DOHH2 (cell line): ENCODE measurements at regions not wholly inside any gene's neighbourhood (a gene's known extent, or its start where the extent isn't known, plus 50 kb on each side); places are given as distances from the start of the nearest gene placed in this dataset.

Experiments
- H3F3A ChIP-seq: fragments of 200-600 bp; sonication (generic), shearing (Covaris generic); 2 replicates; pipeline ENCODE4 v1.6.0; 2016; ENCODE audit warnings: antibody characterized with exemption, mild to moderate bottlenecking; ENCODE audit not compliant: control insufficient read depth, insufficient read depth
- H3K27ac ChIP-seq: fragments of 200-600 bp; sonication (generic); 2 replicates; pipeline ENCODE4 v1.5.1; 2014; ENCODE audit warnings: low read depth, mild to moderate bottlenecking, low read length, moderate library complexity
- H3K27me3 ChIP-seq: fragments of 200-600 bp; sonication (generic); 2 replicates; pipeline ENCODE4 v1.6.1; 2014; ENCODE audit warnings: mild to moderate bottlenecking, low read length, mixed read lengths; ENCODE audit not compliant: control insufficient read depth
- H3K36me3 ChIP-seq: fragments of 200-600 bp; sonication (generic); 2 replicates; pipeline ENCODE4 v1.6.1; 2014; ENCODE audit warnings: mild to moderate bottlenecking, low read length, moderate library complexity, mixed read lengths; ENCODE audit not compliant: control insufficient read depth
- H3K4me1 ChIP-seq: fragments of 200-600 bp; sonication (generic); 2 replicates; pipeline ENCODE4 v1.6.1; 2014; ENCODE audit warnings: mild to moderate bottlenecking, low read length, mixed read lengths; ENCODE audit not compliant: control insufficient read depth
- H3K4me2 ChIP-seq: fragments of 200-600 bp; sonication (generic); 2 replicates; pipeline ENCODE4 v1.6.0; 2014; ENCODE audit warnings: mild to moderate bottlenecking, low read length, moderate library complexity
- H3K4me3 ChIP-seq: fragments of 200-600 bp; sonication (generic); 2 replicates; pipeline ENCODE4 v1.5.1; 2014; ENCODE audit warnings: mild to moderate bottlenecking, low read length, mixed read lengths
- H3K79me2 ChIP-seq: fragments of 200-600 bp; sonication (generic); 2 replicates; pipeline ENCODE4 v1.6.1; 2014; ENCODE audit warnings: mild to moderate bottlenecking, low read length, mixed read lengths; ENCODE audit not compliant: control insufficient read depth
- H3K9me2 ChIP-seq: fragments of 200-600 bp; sonication (generic); replicated peaks from 2 replicates; pipeline ENCODE4 v1.6.1; 2014; ENCODE audit warnings: mild to moderate bottlenecking, low read length, mixed read lengths; ENCODE audit not compliant: control insufficient read depth
- H3K9me3 ChIP-seq: fragments of 200-600 bp; sonication (generic); 2 replicates; pipeline ENCODE4 v1.6.1; 2014; ENCODE audit warnings: antibody characterized with exemption, low read length, mixed read lengths; ENCODE audit not compliant: control insufficient read depth, insufficient read depth
- H4K20me1 ChIP-seq: fragments of 200-600 bp; sonication (generic); 2 replicates; pipeline ENCODE4 v1.6.0; 2014; ENCODE audit warnings: low read depth, mild to moderate bottlenecking, antibody characterized with exemption, low read length, moderate library complexity; ENCODE audit not compliant: control insufficient read depth, insufficient read depth
- CTCF ChIP-seq: fragments of 200-600 bp; sonication (generic); IDR thresholded peaks from one replicate; pipeline ENCODE4 v1.5.1; 2014; ENCODE audit warnings: antibody characterized with exemption, mild to moderate bottlenecking, low read depth, low read length; ENCODE audit not compliant: poor library complexity, severe bottlenecking
- EZH2phosphoT487 ChIP-seq: fragments of 200-600 bp; sonication (generic); IDR thresholded peaks from 2 replicates; pipeline ENCODE4 v1.6.1; 2017; ENCODE audit warnings: borderline replicate concordance, mild to moderate bottlenecking, antibody characterized with exemption, low read length, moderate library complexity, mixed read lengths

- no peaks in the 10 kb centered on the region for H3K4me1 ChIP-seq
- H3K27me3 ChIP-seq, result no peaks in the 10 kb centered on the region
- H4K20me1 ChIP-seq, result no peaks in the 10 kb centered on the region
- H3K9me3 ChIP-seq, result no peaks in the 10 kb centered on the region
- TF ChIP-seq CTCF, result no peak
- H3K27ac ChIP-seq, result no peak overlapping the region
- no peak overlapping the region for H3K4me2 ChIP-seq
- H3K9me2 ChIP-seq, result no peaks in the 10 kb centered on the region
- no peak overlapping the region for H3K4me3 ChIP-seq
- no peaks in the 10 kb centered on the region for H3F3A ChIP-seq
- no peaks in the 10 kb centered on the region for H3K79me2 ChIP-seq
- H3K36me3 ChIP-seq, result no peaks in the 10 kb centered on the region
Measured at GRCh38 chr6:92380803-92381601, 1038.4 kb downstream of the EPHA7 start.

GRCh38 chr6:92377137-92377536 lies 1042.2 kb downstream of the EPHA7 start:
- Histone ChIP-seq H3K4me2 (no peak overlapping the region), H3K4me3 (no peak overlapping the region), H3K79me2 (no peaks in the 10 kb centered on the region), H3K9me3 (no peaks in the 10 kb centered on the region), H3F3A (no peaks in the 10 kb centered on the region), H3K9me2 (no peaks in the 10 kb centered on the region), H3K27me3 (no peaks in the 10 kb centered on the region), H3K4me1 (no peaks in the 10 kb centered on the region), H4K20me1 (no peaks in the 10 kb centered on the region), H3K27ac (no peak overlapping the region), H3K36me3 (no peaks in the 10 kb centered on the region)
- no peak for TF ChIP-seq CTCF
- TF ChIP-seq EZH2phosphoT487, result no peak

- Histone ChIP-seq H3K9me3 (no peaks in the 10 kb centered on the region), H3K27ac (no peak overlapping the region), H3K4me2 (no peak overlapping the region), H3K4me1 (no peaks in the 10 kb centered on the region), H3K79me2 (no peaks in the 10 kb centered on the region), H3K27me3 (no peaks in the 10 kb centered on the region), H3K36me3 (no peaks in the 10 kb centered on the region), H3F3A (no peaks in the 10 kb centered on the region), H4K20me1 (no peaks in the 10 kb centered on the region), H3K9me2 (no peaks in the 10 kb centered on the region), H3K4me3 (no peak overlapping the region)
- TF ChIP-seq CTCF (no peak), EZH2phosphoT487 (no peak)
Measured at GRCh38 chr6:92376691-92377090, 1042.7 kb downstream of the EPHA7 start.
